HFFc6 (cell line): ENCODE measurements at regions not wholly inside any gene's neighbourhood (a gene's known extent, or its start where the extent isn't known, plus 50 kb on each side); places are given as distances from the start of the nearest gene placed in this dataset.
A peak's percentile ranks its signal among the peaks of the same experiment; 100 is the strongest.

Experiments
- DNase-seq: peaks from one replicate; pipeline ENCODE4 v3.0.0-alpha.2; 2018
- H3K27ac Mint-ChIP-seq: 2 replicates; pipeline ENCODE4 v1.8.0; 2020; ENCODE audit warnings: mild to moderate bottlenecking, mixed read lengths
- H3K27me3 Mint-ChIP-seq: 2 replicates; pipeline ENCODE4 v1.8.0; 2021; ENCODE audit warnings: mild to moderate bottlenecking, moderate library complexity, mixed read lengths; ENCODE audit not compliant: insufficient read depth
- H3K36me3 Mint-ChIP-seq: 2 replicates; pipeline ENCODE4 v1.8.0; 2021; ENCODE audit warnings: low read depth, mixed read lengths
- H3K4me1 Mint-ChIP-seq: 2 replicates; pipeline ENCODE4 v1.8.0; 2020; ENCODE audit warnings: low read depth, mixed read lengths
- H3K4me3 Mint-ChIP-seq: 2 replicates; pipeline ENCODE4 v1.8.0; 2020; ENCODE audit warnings: mild to moderate bottlenecking, moderate library complexity, mixed read lengths
- H3K9me3 Mint-ChIP-seq: 2 replicates; pipeline ENCODE4 v1.8.0; 2020; ENCODE audit warnings: mild to moderate bottlenecking, mixed read lengths
- TF ChIP-seq, protein P1 (sequence below): fragments of 200-600 bp; sonication (generic); IDR thresholded peaks from 2 replicates; pipeline ENCODE4 v1.5.0; 2021; ENCODE audit warnings: antibody characterized with exemption, mild to moderate bottlenecking

DNA sequence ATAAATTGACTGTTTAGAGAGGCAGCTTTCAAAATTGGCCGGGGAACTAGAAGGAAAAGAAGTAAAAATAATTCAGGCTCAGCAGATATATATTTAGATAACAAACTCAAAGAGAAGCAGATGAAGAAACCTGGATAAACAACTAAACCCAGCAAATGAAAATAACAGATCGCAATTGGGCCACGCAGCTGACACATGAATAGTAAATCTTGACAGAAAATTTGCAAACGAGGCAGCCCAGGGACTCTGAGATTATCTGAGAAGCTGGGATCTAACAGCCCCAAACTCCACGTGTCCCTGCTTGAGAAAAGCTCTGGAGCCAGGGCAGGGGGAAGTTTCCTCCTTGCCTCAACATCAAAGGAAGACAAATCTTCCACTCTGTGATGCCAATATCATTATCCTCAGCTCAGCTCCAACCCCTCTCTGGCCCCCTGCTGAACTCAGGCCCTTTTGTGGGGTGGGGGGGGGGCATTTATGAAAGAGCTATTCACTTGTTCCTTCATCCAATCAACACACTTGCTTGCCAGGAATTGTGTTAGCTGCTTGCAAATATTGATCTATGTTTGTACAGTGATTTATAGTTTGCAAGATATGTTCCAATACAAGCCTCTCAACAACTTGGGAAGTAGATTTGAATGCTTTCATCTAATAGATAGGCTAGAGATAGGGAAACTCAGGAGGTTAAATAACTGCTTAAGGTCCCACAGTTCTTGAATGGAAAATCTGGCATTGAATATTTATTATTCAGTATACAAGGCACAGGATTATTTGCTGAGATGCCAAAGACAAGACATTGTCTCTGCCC, 72.5 kb upstream of the C11orf87 start:
- H3K4me1 Mint-ChIP-seq = no peaks in the 10 kb centered on the region; the same call in 1 of the 2 replicates
- no peaks in the 10 kb centered on the region; the same call in 1 of the 2 replicates for H3K36me3 Mint-ChIP-seq
- no peak overlapping the region for H3K27ac Mint-ChIP-seq
- H3K9me3 Mint-ChIP-seq = no peaks in the 10 kb centered on the region
- no peak overlapping the region for H3K4me3 Mint-ChIP-seq
- DNase-seq = no peak
- TF ChIP-seq, protein P1, sequence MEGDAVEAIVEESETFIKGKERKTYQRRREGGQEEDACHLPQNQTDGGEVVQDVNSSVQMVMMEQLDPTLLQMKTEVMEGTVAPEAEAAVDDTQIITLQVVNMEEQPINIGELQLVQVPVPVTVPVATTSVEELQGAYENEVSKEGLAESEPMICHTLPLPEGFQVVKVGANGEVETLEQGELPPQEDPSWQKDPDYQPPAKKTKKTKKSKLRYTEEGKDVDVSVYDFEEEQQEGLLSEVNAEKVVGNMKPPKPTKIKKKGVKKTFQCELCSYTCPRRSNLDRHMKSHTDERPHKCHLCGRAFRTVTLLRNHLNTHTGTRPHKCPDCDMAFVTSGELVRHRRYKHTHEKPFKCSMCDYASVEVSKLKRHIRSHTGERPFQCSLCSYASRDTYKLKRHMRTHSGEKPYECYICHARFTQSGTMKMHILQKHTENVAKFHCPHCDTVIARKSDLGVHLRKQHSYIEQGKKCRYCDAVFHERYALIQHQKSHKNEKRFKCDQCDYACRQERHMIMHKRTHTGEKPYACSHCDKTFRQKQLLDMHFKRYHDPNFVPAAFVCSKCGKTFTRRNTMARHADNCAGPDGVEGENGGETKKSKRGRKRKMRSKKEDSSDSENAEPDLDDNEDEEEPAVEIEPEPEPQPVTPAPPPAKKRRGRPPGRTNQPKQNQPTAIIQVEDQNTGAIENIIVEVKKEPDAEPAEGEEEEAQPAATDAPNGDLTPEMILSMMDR = no peak
- H3K27me3 Mint-ChIP-seq = peaks cover 3% of the 10 kb centered on the region

DNA sequence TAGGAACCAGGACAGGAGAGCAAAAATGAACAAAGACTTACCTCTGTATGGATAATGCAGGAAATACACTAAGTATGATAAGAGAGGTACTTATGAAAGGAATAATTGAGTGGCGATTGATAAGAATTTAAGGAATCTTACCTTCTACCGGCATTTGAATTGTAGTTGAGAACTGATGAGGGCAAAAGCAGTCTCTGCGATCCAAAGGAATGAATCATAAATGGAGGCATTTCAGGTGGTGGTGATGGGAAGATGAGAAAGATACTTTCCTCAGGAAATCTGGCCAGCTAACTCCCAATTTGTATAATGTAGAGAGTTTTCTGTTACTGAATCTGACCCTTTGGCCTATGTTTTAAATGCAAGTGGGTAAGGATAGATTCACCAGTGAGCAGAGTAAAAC, 71.9 kb upstream of the C11orf87 start:
- H3K36me3 Mint-ChIP-seq = no peaks in the 10 kb centered on the region; the same call in 1 of the 2 replicates
- no peak overlapping the region for H3K4me3 Mint-ChIP-seq
- no peaks in the 10 kb centered on the region for H3K9me3 Mint-ChIP-seq
- peaks cover 1% of the 10 kb centered on the region for H3K27me3 Mint-ChIP-seq
- H3K4me1 Mint-ChIP-seq = no peaks in the 10 kb centered on the region; the same call in 1 of the 2 replicates
- no peak overlapping the region for H3K27ac Mint-ChIP-seq
- no peak for DNase-seq
- TF ChIP-seq, protein P1 = no peak

DNA sequence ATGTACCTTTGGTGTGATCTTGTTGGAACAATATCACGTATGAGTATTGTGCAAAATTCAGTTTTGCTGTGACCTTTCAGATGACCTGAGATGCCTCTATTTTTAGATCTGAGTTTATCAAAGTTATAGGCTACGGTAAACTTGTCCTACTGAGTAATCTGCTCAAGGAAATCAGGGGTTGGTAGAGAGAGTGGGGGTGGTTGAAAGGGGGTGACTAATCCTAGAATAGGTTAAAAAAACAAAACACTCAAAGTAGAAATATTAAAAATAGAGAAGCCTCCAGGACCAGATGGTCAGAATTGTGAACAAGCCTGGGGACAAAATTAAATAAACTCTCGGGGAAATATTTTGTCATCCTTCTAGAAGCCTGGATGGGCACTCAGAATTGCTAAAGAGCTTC, 59.9 kb upstream of the C11orf87 start:
- H3K4me3 Mint-ChIP-seq = peak overlapping the region; percentile 48; the same call in 1 of the 2 replicates
- TF ChIP-seq, protein P1 = no peak
- no peak overlapping the region for H3K27ac Mint-ChIP-seq
- no peak for DNase-seq
- H3K27me3 Mint-ChIP-seq = no peaks in the 10 kb centered on the region
- no peaks in the 10 kb centered on the region for H3K36me3 Mint-ChIP-seq
- H3K9me3 Mint-ChIP-seq = no peaks in the 10 kb centered on the region; the same call in 1 of the 2 replicates
- H3K4me1 Mint-ChIP-seq = peaks cover 22% of the 10 kb centered on the region

DNA sequence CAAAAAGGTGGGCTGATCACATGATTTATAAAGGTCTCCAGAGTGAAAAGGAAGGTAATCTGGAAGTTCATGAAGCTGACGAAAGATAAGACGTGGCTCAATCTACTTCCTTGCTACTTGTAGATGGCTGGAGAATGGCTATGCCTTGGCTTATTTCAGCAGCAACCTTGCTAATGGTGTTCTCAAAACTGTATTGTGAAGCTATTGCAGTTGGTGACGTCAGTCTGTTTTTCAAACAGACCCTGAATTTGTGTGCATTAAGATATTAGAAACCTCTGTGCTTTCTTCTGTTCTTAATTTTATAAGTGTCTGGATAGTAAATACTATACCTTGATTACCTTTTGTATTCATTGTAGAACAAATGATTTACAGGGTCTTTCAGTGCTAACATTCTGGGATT, 58.3 kb upstream of the C11orf87 start:
- H3K36me3 Mint-ChIP-seq = no peaks in the 10 kb centered on the region
- peaks cover 22% of the 10 kb centered on the region for H3K4me1 Mint-ChIP-seq
- no peak for DNase-seq
- H3K27ac Mint-ChIP-seq = no peak overlapping the region
- H3K4me3 Mint-ChIP-seq = no peak overlapping the region
- TF ChIP-seq, protein P1 = no peak
- H3K9me3 Mint-ChIP-seq = no peaks in the 10 kb centered on the region; the same call in 1 of the 2 replicates
- no peaks in the 10 kb centered on the region for H3K27me3 Mint-ChIP-seq

DNA sequence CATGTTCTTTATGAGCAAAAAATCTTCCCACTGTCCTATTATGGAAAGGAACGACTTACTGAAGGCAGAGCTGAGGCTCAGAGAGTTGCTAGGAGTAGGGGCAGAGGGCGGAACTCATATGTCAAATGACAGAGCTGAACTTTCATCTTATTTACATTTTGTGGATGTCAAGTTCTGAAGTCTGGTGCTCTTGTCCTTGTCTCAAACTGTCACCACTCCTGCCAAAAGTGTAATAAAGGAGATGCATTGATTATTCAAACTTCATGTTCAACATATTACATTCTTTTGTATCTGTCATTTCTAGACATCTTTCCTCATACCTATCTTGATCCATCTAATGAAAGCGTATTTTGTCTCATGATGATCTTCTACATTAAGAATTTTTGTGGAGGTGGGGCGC, 57.1 kb upstream of the C11orf87 start:
- TF ChIP-seq, protein P1 = no peak
- H3K9me3 Mint-ChIP-seq = peaks cover 6% of the 10 kb centered on the region; the same call in 1 of the 2 replicates
- no peaks in the 10 kb centered on the region for H3K36me3 Mint-ChIP-seq

More for the DNA sequence above, 57.1 kb upstream of the C11orf87 start:
- H3K27ac Mint-ChIP-seq = no peak overlapping the region
- no peak overlapping the region for H3K4me3 Mint-ChIP-seq
- DNase-seq = no peak
- peaks cover 2% of the 10 kb centered on the region; the same call in 1 of the 2 replicates for H3K27me3 Mint-ChIP-seq
- peaks cover 22% of the 10 kb centered on the region for H3K4me1 Mint-ChIP-seq
